Body of pancreas (tissue), 4 donors: ENCODE measurements at regions not wholly inside any gene's neighbourhood (a gene's known extent, or its start where the extent isn't known, plus 50 kb on each side); places are given as distances from the start of the nearest gene placed in this dataset.

Source experiments
- ATAC-seq: fragments of 150-250 bp; one replicate; pipeline ENCODE4 v1.9.1; 2016
- DNase-seq, 4 donors: peaks; one replicate each; pipeline ENCODE4 v3.0.0-alpha.2; 2019
- H3K27ac ChIP-seq, 4 donors: fragments of 200-600 bp; sonication (generic); 1 replicate in 3 of 4; 2 replicates in 1 of 4; pipeline versions ENCODE4 v1.5.1 to v1.6.1; 2016 to 2019; ENCODE audit warnings: mild to moderate bottlenecking in 1 of 4, mixed read lengths in 1 of 4, moderate library complexity in 1 of 4
- H3K27me3 ChIP-seq, 2 donors: fragments of 200-600 bp; sonication (generic); one replicate each; pipeline ENCODE4 v1.6.0; 2016; ENCODE audit warnings: mild to moderate bottlenecking in 1 of 2
- H3K36me3 ChIP-seq, 2 donors: fragments of 200-600 bp; sonication (generic); replicated peaks in 1 of 2; 2 replicates each; pipeline ENCODE4 v1.5.1; 2016; ENCODE audit warnings: low read depth in 2 of 2; ENCODE audit not compliant: insufficient read depth in 1 of 2
- H3K4me1 ChIP-seq: fragments of 200-600 bp; sonication (generic); one replicate; pipeline ENCODE4 v1.6.0; 2016
- H3K4me3 ChIP-seq, 2 donors: fragments of 200-600 bp; sonication (generic); 1 replicate in 1 of 2; 2 replicates in 1 of 2; pipeline ENCODE4 v1.5.1; 2016 to 2019
- H3K9me3 ChIP-seq, 3 donors: fragments of 200-600 bp; sonication (generic); 1 replicate in 2 of 3; 2 replicates in 1 of 3; pipeline ENCODE4 v1.5.1; 2016
- POLR2A ChIP-seq, 3 donors: fragments of 450-650 bp; IDR thresholded peaks; one replicate each; pipeline ENCODE4 v1.6.1; 2016; ENCODE audit warnings: antibody characterized with exemption in 3 of 3, mild to moderate bottlenecking in 2 of 3
- WGBS, 2 donors: methylation state at CpG; one replicate each; pipeline ENCODE4 v1.1.5; 2017; 5-methylcytosine and 5-hydroxymethylcytosine counted together
- intact Hi-C: fragments of 100-400 bp; cut with DNase I; formaldehyde crosslinking; loops from one replicate; pipeline ENCODE4 v1.15.1; 2023
- TF ChIP-seq, protein P1 (sequence below), 7 experiments: fragments of 450-650 bp in 4 of 7; fragments of 200-600 bp in 3 of 7; sonication (generic) in 3 of 7; IDR thresholded peaks; one replicate each; pipeline ENCODE4 v1.5.1; 2016 to 2019; ENCODE audit warnings: antibody characterized with exemption in 7 of 7

DNA sequence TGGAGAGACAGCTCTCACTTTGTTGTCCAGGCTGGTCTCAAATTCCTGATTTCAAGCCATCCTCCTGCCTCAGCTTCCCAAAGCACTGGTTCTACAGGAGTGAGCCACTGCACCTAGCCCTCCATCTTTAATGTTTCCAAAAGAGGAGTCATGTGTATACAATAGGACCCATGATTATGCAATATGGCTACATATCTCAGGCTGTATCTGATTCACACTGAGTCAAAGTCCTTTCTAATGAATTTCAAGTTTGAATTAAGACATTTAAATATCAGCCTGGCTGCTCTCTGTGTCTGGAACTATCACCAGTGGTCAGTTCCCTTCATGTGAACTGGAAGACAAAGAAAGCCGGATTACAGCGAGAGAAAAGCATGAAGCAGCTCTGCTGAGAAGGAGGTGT is 90.5 kb downstream of the MINAR1 start:
- H3K27me3 ChIP-seq = no peaks in the 10 kb centered on the region
- no peaks in the 10 kb centered on the region for H3K36me3 ChIP-seq
- H3K4me3 ChIP-seq = no peak overlapping the region
- no peaks in the 10 kb centered on the region for H3K9me3 ChIP-seq
- ATAC-seq (no peak), DNase-seq (no peak)
- WGBS, 2 donors = 88 to 93% methylated on average over 2 of the region's 2 CpGs
- TF ChIP-seq, protein P1, sequence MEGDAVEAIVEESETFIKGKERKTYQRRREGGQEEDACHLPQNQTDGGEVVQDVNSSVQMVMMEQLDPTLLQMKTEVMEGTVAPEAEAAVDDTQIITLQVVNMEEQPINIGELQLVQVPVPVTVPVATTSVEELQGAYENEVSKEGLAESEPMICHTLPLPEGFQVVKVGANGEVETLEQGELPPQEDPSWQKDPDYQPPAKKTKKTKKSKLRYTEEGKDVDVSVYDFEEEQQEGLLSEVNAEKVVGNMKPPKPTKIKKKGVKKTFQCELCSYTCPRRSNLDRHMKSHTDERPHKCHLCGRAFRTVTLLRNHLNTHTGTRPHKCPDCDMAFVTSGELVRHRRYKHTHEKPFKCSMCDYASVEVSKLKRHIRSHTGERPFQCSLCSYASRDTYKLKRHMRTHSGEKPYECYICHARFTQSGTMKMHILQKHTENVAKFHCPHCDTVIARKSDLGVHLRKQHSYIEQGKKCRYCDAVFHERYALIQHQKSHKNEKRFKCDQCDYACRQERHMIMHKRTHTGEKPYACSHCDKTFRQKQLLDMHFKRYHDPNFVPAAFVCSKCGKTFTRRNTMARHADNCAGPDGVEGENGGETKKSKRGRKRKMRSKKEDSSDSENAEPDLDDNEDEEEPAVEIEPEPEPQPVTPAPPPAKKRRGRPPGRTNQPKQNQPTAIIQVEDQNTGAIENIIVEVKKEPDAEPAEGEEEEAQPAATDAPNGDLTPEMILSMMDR (IDR thresholded peaks at IDR 0.05) = no peak
- no peak for TF ChIP-seq POLR2A (IDR thresholded peaks at IDR 0.05)
- intact Hi-C loops = no loop called here
- H3K4me1 ChIP-seq = no peaks in the 10 kb centered on the region
- no peak overlapping the region for H3K27ac ChIP-seq

DNA sequence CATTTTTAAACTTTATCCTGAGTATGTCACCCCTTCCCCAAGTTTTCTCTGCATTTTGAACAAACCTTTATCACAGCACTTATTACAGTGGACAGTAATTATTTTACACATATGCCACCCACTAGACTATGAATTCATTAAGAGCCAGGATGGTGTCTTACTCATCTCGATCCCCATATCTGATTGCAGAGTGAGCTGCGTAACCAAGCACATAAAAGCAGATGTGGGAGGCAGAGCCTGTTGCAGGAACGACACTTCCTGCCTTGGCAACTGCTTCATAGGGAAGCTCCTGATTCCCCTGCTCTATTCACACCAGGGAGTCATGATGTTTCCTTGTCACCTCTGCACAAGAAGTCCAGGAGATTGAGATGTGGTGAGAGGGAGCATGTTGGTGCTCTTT is 91.1 kb downstream of the MINAR1 start:
- Histone ChIP-seq H3K27me3 (no peaks in the 10 kb centered on the region), H3K36me3 (no peaks in the 10 kb centered on the region), H3K4me3 (no peak overlapping the region), H3K27ac (no peak overlapping the region), H3K4me1 (no peaks in the 10 kb centered on the region), H3K9me3 (no peaks in the 10 kb centered on the region)
- no peak for TF ChIP-seq POLR2A (IDR thresholded peaks at IDR 0.05)
- TF ChIP-seq, protein P1 (IDR thresholded peaks at IDR 0.05) = no peak
- intact Hi-C loops = no loop called here
- WGBS, 2 donors = 63% methylated on average over 3 of the region's 3 CpGs
- DNase-seq (no peak), ATAC-seq (no peak)

GRCh38 chr15:79524531-79524930 is 92.4 kb downstream of the MINAR1 start:
- DNase-seq = no peak
- 78 to 85% methylated on average over 3 of the region's 3 CpGs for WGBS, 2 donors
- no peak for TF ChIP-seq POLR2A (IDR thresholded peaks at IDR 0.05)
- TF ChIP-seq, protein P1 (IDR thresholded peaks at IDR 0.05) = no peak
- no peak for ATAC-seq
- no peak overlapping the region for H3K27ac ChIP-seq
- no peaks in the 10 kb centered on the region for H3K27me3 ChIP-seq
- no peaks in the 10 kb centered on the region for H3K36me3 ChIP-seq
- no peak overlapping the region for H3K4me3 ChIP-seq
- H3K9me3 ChIP-seq = no peaks in the 10 kb centered on the region
- intact Hi-C loops = no loop called here
- no peaks in the 10 kb centered on the region for H3K4me1 ChIP-seq

GRCh38 chr15:79526376-79526775 is 94.2 kb downstream of the MINAR1 start:
- WGBS, 2 donors = 74 to 76% methylated on average over 3 of the region's 3 CpGs
- intact Hi-C loops = no loop called here
- DNase-seq (no peak), ATAC-seq (no peak)
- TF ChIP-seq POLR2A (IDR thresholded peaks at IDR 0.05) = no peak
- TF ChIP-seq, protein P1 (IDR thresholded peaks at IDR 0.05) = no peak
- Histone ChIP-seq H3K36me3 (no peaks in the 10 kb centered on the region), H3K4me3 (no peak overlapping the region), H3K4me1 (no peaks in the 10 kb centered on the region), H3K27ac (no peak overlapping the region), H3K27me3 (no peaks in the 10 kb centered on the region), H3K9me3 (no peaks in the 10 kb centered on the region)

GRCh38 chr15:79527821-79528220 is 95.7 kb downstream of the MINAR1 start:
- TF ChIP-seq, protein P1 (IDR thresholded peaks at IDR 0.05) = no peak
- TF ChIP-seq POLR2A (IDR thresholded peaks at IDR 0.05) = no peak
- intact Hi-C loops = no loop called here
- no peak overlapping the region for H3K27ac ChIP-seq
- H3K36me3 ChIP-seq = no peaks in the 10 kb centered on the region
- no peak for DNase-seq
- 0 to 13% methylated on average over 1 of the region's 1 CpG for WGBS, 2 donors
- ATAC-seq = no peak
- H3K4me3 ChIP-seq = no peak overlapping the region
- H3K27me3 ChIP-seq = no peaks in the 10 kb centered on the region
- no peaks in the 10 kb centered on the region for H3K4me1 ChIP-seq
- no peaks in the 10 kb centered on the region for H3K9me3 ChIP-seq
